ENCODE measurements at regions not wholly inside any gene's neighbourhood (a gene's known extent, or its start where the extent isn't known, plus 50 kb on each side); places are given as distances from the start of the nearest gene placed in this dataset.

DNA sequence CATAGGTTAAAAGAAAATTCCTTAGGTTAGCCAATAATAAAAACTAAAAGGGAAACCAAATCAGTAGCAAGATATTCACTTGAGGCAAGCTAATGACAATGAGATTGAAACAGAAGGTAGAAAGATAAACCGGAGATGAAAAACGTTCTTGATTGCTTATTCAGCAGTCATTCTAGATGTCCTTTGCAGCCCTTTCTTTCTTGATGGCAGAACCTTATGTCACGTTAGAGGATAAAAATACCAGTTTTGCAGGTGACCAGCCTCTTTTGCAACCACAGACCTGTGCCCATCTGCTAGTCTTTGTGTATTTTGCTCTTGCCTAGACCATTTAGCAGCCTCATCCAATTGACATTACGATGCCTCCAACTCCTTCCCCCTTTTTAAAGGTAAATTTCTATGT lies 337.8 kb downstream of the DMAC1 start:
- no peaks in the 10 kb centered on the region for H3K36me3 ChIP-seq (ENCODE audit: control insufficient read depth, insufficient read depth, low read length, severe bottlenecking)
- H3K4me3 ChIP-seq (ENCODE audit: low read length), result no peak overlapping the region
- H3K27me3 ChIP-seq (replicated peaks; ENCODE audit: control insufficient read depth, insufficient read depth, low read length), result peaks cover 13% of the 10 kb centered on the region
- H3K9me3 ChIP-seq (ENCODE audit: control insufficient read depth, low read length), result no peaks in the 10 kb centered on the region
- DNase-seq (ENCODE audit: low read depth), result no peak
- no peaks in the 10 kb centered on the region for H3K4me1 ChIP-seq (ENCODE audit: control insufficient read depth, insufficient read depth, low read length)
- H3K9ac ChIP-seq (ENCODE audit: low read length), result no peak overlapping the region

DNA sequence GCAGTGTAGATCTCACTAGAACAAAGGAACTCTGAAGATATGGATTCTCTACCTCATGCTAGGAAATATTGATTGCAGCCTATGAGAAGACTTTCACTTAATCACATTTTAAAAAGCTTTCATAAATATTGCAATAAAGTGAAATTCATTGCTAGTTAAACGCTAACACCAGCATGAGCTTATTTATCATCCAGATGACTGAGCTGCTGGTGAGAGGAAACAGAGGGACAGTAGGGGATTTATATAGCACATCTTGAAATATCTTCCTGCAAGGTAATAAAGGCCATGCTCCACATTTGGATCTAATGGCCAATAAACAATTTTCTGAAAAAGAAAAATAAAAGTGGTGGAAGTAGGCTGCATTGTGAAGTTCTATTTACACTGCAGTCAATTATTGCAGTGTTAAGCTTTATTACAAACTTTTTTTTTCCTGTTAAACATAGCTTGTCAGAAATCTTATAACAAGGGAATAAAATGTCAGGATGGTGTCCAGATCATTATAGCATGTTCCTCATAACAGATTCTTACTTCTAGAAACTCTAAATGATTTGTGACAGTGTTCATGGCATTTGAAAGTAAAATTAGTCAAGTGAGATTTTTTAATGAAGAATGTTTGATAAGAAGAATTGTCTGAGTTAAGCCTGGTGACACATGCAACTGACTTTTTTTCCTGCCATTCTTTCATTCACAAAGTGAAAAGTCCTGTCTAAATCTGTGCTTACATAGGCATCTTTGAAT lies 342.6 kb downstream of the DMAC1 start:
- Histone ChIP-seq H3K27me3 (replicated peaks; ENCODE audit: control insufficient read depth, insufficient read depth, low read length) (no peaks in the 10 kb centered on the region), H3K9me3 (ENCODE audit: control insufficient read depth, low read length) (no peaks in the 10 kb centered on the region), H3K4me1 (ENCODE audit: control insufficient read depth, insufficient read depth, low read length) (peaks cover 12% of the 10 kb centered on the region), H3K36me3 (ENCODE audit: control insufficient read depth, insufficient read depth, low read length, severe bottlenecking) (no peaks in the 10 kb centered on the region), H3K9ac (ENCODE audit: low read length) (no peak overlapping the region), H3K4me3 (ENCODE audit: low read length) (no peak overlapping the region)
- no peak for DNase-seq (ENCODE audit: low read depth)

DNA sequence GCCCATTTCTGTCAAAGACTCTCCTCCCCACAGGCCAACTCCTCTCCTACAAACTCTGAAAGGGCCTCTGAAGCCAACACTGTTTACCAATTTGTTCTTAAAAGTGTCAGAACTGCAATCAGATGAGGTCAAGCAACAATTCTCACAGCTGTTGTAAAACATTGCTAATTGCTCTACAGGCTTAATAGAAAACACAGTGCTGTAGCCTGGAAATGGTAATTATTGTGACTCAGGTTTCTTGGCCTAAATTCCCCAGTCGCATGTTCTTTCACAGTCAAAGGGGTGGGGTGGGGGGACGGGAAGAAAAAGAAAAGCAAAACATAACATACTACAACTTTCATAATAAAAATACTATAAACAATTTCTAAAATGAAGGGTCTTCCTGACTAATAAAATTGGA lies 343.2 kb downstream of the DMAC1 start:
- Histone ChIP-seq H3K27me3 (replicated peaks; ENCODE audit: control insufficient read depth, insufficient read depth, low read length) (no peaks in the 10 kb centered on the region), H3K4me3 (ENCODE audit: low read length) (no peak overlapping the region), H3K36me3 (ENCODE audit: control insufficient read depth, insufficient read depth, low read length, severe bottlenecking) (no peaks in the 10 kb centered on the region), H3K9me3 (ENCODE audit: control insufficient read depth, low read length) (no peaks in the 10 kb centered on the region), H3K9ac (ENCODE audit: low read length) (no peak overlapping the region), H3K4me1 (ENCODE audit: control insufficient read depth, insufficient read depth, low read length) (peaks cover 15% of the 10 kb centered on the region)
- no peak for DNase-seq (ENCODE audit: low read depth)

DNA sequence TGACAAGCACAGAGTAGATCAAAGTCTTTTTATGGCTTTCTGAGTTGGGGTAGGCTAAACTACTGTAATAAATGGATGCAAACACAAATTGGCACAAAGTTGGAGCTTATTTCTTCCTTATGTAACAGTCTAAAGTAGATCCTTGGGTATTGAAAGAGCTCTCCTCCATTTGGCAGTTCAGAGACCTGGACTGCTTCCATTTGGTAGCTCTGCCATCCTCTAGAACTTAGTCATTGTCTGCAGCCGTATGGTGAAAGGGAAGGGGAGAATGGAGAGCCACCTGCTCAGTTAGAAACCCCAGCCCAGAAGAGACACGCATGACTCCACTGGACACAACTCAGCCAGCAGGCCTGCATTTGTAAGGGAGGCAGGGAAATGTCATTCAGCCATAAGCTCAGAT lies 345.0 kb downstream of the DMAC1 start:
- Histone ChIP-seq H3K27me3 (replicated peaks; ENCODE audit: control insufficient read depth, insufficient read depth, low read length) (no peaks in the 10 kb centered on the region), H3K4me3 (ENCODE audit: low read length) (no peak overlapping the region), H3K4me1 (ENCODE audit: control insufficient read depth, insufficient read depth, low read length) (peaks cover 15% of the 10 kb centered on the region), H3K9ac (ENCODE audit: low read length) (no peak overlapping the region), H3K9me3 (ENCODE audit: control insufficient read depth, low read length) (no peaks in the 10 kb centered on the region), H3K36me3 (ENCODE audit: control insufficient read depth, insufficient read depth, low read length, severe bottlenecking) (no peaks in the 10 kb centered on the region)
- no peak for DNase-seq (ENCODE audit: low read depth)

DNA sequence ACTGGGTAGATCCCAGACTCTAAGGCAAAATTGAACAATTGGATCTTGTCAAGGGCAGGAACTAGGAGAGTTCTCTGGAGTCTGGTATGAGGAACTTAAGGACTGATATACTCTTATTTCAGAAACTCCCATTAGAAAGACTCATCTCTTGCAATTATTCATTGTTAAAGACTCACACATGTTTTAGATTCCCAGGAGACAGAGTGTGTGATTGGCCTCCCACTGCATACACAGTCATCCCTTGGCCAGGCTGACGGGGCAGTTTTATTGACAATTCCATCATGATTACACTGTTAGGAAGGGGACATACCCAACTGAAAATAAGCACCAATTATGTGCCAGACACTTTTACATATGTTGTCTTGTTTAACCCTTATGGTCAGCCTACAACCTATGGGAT lies 347.2 kb downstream of the DMAC1 start:
- DNase-seq (ENCODE audit: low read depth), result no peak

DNA sequence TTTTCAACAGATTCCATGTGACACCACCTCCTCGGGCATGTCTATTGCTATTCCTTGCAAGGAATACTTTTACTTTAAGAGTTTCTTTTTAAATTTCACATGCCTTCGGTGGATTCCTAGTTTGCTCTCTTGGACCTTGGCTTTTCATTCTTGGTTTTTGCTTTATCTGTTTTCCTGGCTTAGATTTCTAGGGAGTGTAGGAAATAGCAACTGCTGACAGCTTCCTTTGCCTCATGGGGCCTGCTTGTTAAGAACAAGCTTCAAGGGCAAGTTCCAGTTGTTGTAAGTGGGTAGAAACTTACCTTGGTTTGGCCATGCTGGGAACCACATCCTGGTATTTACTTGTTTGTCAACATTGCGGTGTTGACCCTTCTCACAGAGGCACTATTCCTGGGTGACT lies 348.5 kb downstream of the DMAC1 start:
- Histone ChIP-seq H3K9me3 (ENCODE audit: control insufficient read depth, low read length) (no peaks in the 10 kb centered on the region), H3K4me3 (ENCODE audit: low read length) (no peak overlapping the region), H3K27me3 (replicated peaks; ENCODE audit: control insufficient read depth, insufficient read depth, low read length) (no peaks in the 10 kb centered on the region), H3K36me3 (ENCODE audit: control insufficient read depth, insufficient read depth, low read length, severe bottlenecking) (no peaks in the 10 kb centered on the region), H3K4me1 (ENCODE audit: control insufficient read depth, insufficient read depth, low read length) (peaks cover 12% of the 10 kb centered on the region), H3K9ac (ENCODE audit: low read length) (no peak overlapping the region)
- no peak for DNase-seq (ENCODE audit: low read depth)

More for the DNA sequence above, 347.2 kb downstream of the DMAC1 start:
- peaks cover 15% of the 10 kb centered on the region for H3K4me1 ChIP-seq (ENCODE audit: control insufficient read depth, insufficient read depth, low read length)
- no peaks in the 10 kb centered on the region for H3K27me3 ChIP-seq (replicated peaks; ENCODE audit: control insufficient read depth, insufficient read depth, low read length)
- no peak overlapping the region for H3K9ac ChIP-seq (ENCODE audit: low read length)
- H3K36me3 ChIP-seq (ENCODE audit: control insufficient read depth, insufficient read depth, low read length, severe bottlenecking), result no peaks in the 10 kb centered on the region
- no peak overlapping the region for H3K4me3 ChIP-seq (ENCODE audit: low read length)
- no peaks in the 10 kb centered on the region for H3K9me3 ChIP-seq (ENCODE audit: control insufficient read depth, low read length)

DNA sequence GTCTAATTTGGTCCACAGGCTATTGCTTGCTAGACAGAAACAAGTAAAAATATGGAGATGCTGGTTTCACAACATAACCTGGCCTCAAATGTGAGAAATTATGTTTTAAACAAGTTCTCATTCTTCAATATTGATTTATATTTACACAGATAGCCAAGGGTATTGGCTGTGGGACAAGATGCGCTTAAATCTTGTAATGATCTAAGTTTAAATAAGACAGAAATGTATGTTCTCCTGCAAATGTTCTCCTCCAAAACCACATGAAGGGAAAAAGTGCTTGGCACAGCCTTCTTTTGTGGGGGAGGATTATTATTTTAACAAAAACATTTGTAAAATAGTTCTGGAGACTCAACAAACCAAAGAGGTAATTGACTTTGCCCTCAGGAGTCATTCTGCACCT lies 356.0 kb downstream of the DMAC1 start:
- Histone ChIP-seq H3K9me3 (ENCODE audit: control insufficient read depth, low read length) (no peaks in the 10 kb centered on the region), H3K4me3 (ENCODE audit: low read length) (no peak overlapping the region)
- DNase-seq (ENCODE audit: low read depth), result no peak

DNA sequence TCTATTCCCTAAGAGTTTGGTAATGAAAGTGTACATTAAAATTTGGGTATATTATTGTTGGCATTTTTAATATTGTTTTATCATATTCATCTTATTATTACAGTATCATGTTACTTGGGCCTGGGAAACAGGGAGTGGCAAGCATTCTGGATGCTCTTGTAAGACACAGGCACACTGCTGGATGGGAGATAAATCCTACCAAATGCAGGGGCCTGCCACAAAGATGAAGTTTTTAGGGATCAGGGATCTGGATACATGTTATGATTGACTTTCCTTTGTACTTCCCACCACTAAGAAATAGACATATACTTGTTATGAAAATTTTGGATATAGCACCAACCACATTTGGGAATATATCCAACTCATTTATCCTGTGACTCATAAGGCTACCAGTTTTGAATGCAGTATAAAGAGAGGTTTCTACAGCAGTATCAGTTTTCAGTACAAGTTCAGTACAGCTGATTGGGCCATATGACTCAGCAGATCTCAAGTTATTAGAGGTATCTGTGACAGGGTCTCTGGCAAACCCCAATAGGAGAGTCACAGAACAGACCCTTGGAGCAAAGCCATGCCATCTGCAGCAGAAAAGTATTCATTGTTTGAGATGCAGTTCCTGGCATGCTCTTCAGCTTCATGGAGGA lies 360.1 kb downstream of the DMAC1 start:
- no peak for DNase-seq (ENCODE audit: low read depth)
- H3K4me3 ChIP-seq (ENCODE audit: low read length), result no peak overlapping the region
- no peaks in the 10 kb centered on the region for H3K9me3 ChIP-seq (ENCODE audit: control insufficient read depth, low read length)
- H3K9ac ChIP-seq (ENCODE audit: low read length), result no peak overlapping the region
- no peaks in the 10 kb centered on the region for H3K36me3 ChIP-seq (ENCODE audit: control insufficient read depth, insufficient read depth, low read length, severe bottlenecking)
- peaks cover 6% of the 10 kb centered on the region for H3K4me1 ChIP-seq (ENCODE audit: control insufficient read depth, insufficient read depth, low read length)
- H3K27me3 ChIP-seq (replicated peaks; ENCODE audit: control insufficient read depth, insufficient read depth, low read length), result peaks cover 12% of the 10 kb centered on the region

More for the DNA sequence above, 356.0 kb downstream of the DMAC1 start:
- Histone ChIP-seq H3K27me3 (replicated peaks; ENCODE audit: control insufficient read depth, insufficient read depth, low read length) (peaks cover 1% of the 10 kb centered on the region), H3K9ac (ENCODE audit: low read length) (no peak overlapping the region), H3K4me1 (ENCODE audit: control insufficient read depth, insufficient read depth, low read length) (peaks cover 6% of the 10 kb centered on the region), H3K36me3 (ENCODE audit: control insufficient read depth, insufficient read depth, low read length, severe bottlenecking) (no peaks in the 10 kb centered on the region)

DNA sequence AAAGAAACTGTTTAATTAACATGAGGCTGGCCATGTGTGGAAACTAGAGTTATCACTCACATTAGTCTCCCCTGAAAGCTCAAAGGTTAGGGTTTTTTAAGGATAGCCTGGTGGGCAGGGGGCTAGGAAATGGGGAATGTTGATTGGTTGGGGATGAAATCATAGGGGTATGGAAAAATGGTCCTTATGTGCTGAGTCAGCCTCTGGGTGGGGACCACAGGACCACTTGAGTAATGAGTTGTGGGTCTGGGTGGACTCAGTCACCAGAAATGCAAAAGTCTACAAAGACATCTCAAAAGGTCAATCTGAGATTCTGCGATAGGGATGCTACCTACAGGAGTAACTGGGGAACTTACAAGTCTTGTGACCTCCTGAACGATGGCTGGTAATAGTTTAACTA lies 362.8 kb downstream of the DMAC1 start:
- Histone ChIP-seq H3K27me3 (replicated peaks; ENCODE audit: control insufficient read depth, insufficient read depth, low read length) (peaks cover 12% of the 10 kb centered on the region), H3K4me3 (ENCODE audit: low read length) (no peak overlapping the region), H3K36me3 (ENCODE audit: control insufficient read depth, insufficient read depth, low read length, severe bottlenecking) (no peaks in the 10 kb centered on the region), H3K9me3 (ENCODE audit: control insufficient read depth, low read length) (peaks cover 11% of the 10 kb centered on the region), H3K4me1 (ENCODE audit: control insufficient read depth, insufficient read depth, low read length) (peaks cover 6% of the 10 kb centered on the region), H3K9ac (ENCODE audit: low read length) (no peak overlapping the region)
- no peak for DNase-seq (ENCODE audit: low read depth)

DNA sequence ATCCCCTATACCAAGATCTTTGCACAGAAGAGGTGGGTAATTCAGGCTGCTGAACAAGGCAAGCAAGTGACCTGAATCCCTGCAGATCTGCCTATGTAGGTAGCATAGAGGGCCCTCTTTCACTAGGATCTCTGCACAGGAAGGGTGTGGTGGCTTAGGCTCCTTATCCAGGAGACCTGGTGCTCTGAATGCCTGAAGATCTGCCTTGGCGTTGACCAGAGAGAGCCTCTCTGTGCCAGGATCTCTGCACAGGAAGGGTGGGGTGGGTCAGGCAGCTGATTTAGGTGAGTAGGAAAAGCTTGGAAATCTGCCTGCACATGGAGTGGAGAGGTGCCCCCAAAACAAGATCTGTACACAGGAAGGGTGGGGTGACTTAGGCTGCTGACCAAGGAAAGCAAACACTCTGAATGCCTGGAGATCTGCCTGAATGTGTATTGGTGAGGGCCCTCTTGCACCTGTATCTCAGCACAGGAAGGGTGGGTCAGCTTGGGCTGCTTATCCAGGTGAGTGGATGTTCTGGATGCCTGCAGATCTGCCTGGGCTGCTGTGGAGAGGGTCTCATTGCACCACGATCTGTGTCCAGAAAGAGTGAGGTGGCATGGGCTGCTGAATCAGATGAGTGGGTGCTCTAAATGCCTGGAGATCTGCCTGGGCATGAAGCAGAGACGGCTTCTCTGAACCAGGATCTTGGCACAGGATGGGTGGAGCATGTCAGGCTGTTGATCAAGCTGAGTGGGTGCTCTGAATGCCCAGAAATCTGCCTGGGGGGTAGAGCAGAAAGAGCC lies 365.9 kb downstream of the DMAC1 start:
- Histone ChIP-seq H3K4me3 (ENCODE audit: low read length) (no peak overlapping the region), H3K9ac (ENCODE audit: low read length) (no peak overlapping the region)

DNA sequence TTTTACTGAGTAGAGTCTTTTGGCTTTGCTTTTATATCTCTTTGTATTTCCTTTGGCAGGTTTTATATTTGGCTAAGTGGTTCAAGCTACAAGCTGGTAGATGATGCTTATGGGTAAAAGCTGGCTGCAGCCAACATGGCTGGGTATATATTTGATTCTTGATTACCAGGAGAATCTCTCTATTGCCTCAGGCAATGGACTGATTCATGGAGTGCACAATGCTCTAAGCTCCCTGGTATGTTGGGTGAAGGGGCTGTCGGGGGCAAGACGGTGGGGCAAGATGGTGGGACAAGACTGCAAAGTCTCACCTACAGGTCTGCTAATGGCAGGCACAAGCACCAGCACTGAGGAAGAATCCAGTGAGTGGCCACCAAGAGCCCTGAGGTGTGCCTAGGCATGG lies 366.6 kb downstream of the DMAC1 start:
- DNase-seq (ENCODE audit: low read depth), result no peak
- H3K4me1 ChIP-seq (ENCODE audit: control insufficient read depth, insufficient read depth, low read length), result no peaks in the 10 kb centered on the region
- H3K9ac ChIP-seq (ENCODE audit: low read length), result no peak overlapping the region
- no peaks in the 10 kb centered on the region for H3K36me3 ChIP-seq (ENCODE audit: control insufficient read depth, insufficient read depth, low read length, severe bottlenecking)
- peaks cover 6% of the 10 kb centered on the region for H3K27me3 ChIP-seq (replicated peaks; ENCODE audit: control insufficient read depth, insufficient read depth, low read length)
- H3K9me3 ChIP-seq (ENCODE audit: control insufficient read depth, low read length), result peaks cover 21% of the 10 kb centered on the region
- H3K4me3 ChIP-seq (ENCODE audit: low read length), result no peak overlapping the region

More for the DNA sequence above, 365.9 kb downstream of the DMAC1 start:
- H3K27me3 ChIP-seq (replicated peaks; ENCODE audit: control insufficient read depth, insufficient read depth, low read length), result peaks cover 12% of the 10 kb centered on the region
- H3K36me3 ChIP-seq (ENCODE audit: control insufficient read depth, insufficient read depth, low read length, severe bottlenecking), result no peaks in the 10 kb centered on the region
- no peak for DNase-seq (ENCODE audit: low read depth)
- H3K9me3 ChIP-seq (ENCODE audit: control insufficient read depth, low read length), result peaks cover 21% of the 10 kb centered on the region
- H3K4me1 ChIP-seq (ENCODE audit: control insufficient read depth, insufficient read depth, low read length), result no peaks in the 10 kb centered on the region

Data from adipocyte (in vitro differentiated cells).